Colonic mucosa (tissue), 4 donors: ENCODE measurements at regions not wholly inside any gene's neighbourhood (a gene's known extent, or its start where the extent isn't known, plus 50 kb on each side); places are given as distances from the start of the nearest gene placed in this dataset.
"Not testable (repeated sequence)": the region's sequence is repeated elsewhere in the genome, so short reads cannot be mapped to it uniquely, and the experiment has no call there.

Experiments used
- DNase-seq: peaks from one replicate; pipeline ENCODE4 v3.0.0-alpha.2; 2020
- H3K27ac ChIP-seq: fragments of 200-600 bp; one replicate; pipeline ENCODE4 v1.8.0; 2021
- H3K27me3 ChIP-seq: fragments of 200-600 bp; one replicate; pipeline ENCODE4 v1.8.0; 2021
- H3K36me3 ChIP-seq: fragments of 200-600 bp; one replicate; pipeline ENCODE4 v1.8.0; 2021
- H3K4me1 ChIP-seq: fragments of 200-600 bp; one replicate; pipeline ENCODE4 v1.8.0; 2021; ENCODE audit warnings: mild to moderate bottlenecking
- H3K4me3 ChIP-seq: fragments of 200-600 bp; one replicate; pipeline ENCODE4 v1.8.0; 2021
- H3K9ac ChIP-seq, 2 donors: one replicate each; pipeline ENCODE4 v1.7.0; 2013; ENCODE audit warnings: control low read depth in 2 of 2, low read depth in 2 of 2, low read length in 2 of 2
- H3K9me3 ChIP-seq: fragments of 200-600 bp; one replicate; pipeline ENCODE4 v1.8.0; 2021
- intact Hi-C: fragments of 100-400 bp; cut with DNase I; formaldehyde crosslinking; loops from one replicate; pipeline ENCODE4 v1.14.1; 2022
- TF ChIP-seq, protein P1 (sequence below): fragments of 200-600 bp; IDR thresholded peaks from one replicate; pipeline ENCODE4 v1.8.0; 2022; ENCODE audit warnings: antibody characterized with exemption, mild to moderate bottlenecking
- donor health status: healthy.
- donor health status: DM: no; HTN: no; CAD: no.
- donor health status: DM: no; HTN: no; CAD: no.

DNA sequence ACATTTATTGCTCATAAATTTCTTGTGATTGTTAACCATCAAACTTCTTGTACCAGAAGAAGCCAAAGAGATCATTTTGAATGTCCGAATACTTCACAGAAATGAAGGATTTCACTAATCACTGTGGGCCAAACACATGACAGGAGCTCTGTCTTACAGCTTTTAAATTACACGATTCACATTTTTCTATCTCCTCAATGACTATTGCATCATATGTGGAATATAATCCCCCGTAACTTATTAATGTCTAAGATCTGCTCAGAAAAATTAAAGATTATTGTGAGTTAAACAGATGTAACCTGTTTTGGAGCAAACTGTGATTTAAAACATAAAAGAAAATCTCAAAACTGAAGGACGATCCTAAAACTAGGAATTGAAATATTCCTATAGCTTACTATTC, 645.2 kb upstream of the COX7C start:
- H3K4me3 ChIP-seq: no peak overlapping the region
- H3K27ac ChIP-seq: no peak overlapping the region
- no peaks in the 10 kb centered on the region for H3K4me1 ChIP-seq
- intact Hi-C loops: no loop called here
- H3K36me3 ChIP-seq: no peaks in the 10 kb centered on the region
- DNase-seq: no peak
- H3K27me3 ChIP-seq: no peaks in the 10 kb centered on the region
- no peak overlapping the region for H3K9ac ChIP-seq
- no peaks in the 10 kb centered on the region for H3K9me3 ChIP-seq
- TF ChIP-seq, protein P1, sequence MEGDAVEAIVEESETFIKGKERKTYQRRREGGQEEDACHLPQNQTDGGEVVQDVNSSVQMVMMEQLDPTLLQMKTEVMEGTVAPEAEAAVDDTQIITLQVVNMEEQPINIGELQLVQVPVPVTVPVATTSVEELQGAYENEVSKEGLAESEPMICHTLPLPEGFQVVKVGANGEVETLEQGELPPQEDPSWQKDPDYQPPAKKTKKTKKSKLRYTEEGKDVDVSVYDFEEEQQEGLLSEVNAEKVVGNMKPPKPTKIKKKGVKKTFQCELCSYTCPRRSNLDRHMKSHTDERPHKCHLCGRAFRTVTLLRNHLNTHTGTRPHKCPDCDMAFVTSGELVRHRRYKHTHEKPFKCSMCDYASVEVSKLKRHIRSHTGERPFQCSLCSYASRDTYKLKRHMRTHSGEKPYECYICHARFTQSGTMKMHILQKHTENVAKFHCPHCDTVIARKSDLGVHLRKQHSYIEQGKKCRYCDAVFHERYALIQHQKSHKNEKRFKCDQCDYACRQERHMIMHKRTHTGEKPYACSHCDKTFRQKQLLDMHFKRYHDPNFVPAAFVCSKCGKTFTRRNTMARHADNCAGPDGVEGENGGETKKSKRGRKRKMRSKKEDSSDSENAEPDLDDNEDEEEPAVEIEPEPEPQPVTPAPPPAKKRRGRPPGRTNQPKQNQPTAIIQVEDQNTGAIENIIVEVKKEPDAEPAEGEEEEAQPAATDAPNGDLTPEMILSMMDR: no peak

DNA sequence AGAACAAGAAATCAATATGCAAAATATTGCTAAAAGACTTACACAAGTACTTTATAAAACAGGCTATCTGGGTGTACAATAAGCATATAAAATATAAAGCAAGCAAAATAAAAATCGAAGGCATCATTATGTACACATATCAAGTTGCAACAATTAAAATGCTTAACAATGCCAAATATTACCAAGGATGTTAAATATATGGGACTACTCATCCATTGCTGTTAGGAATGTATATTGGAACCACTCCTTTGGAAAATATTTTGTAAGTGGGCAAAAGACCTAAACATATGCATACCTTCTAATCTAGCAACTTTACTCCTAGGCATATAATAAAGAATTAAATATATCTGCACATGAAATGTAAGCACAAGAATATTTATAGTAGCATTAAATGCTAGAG, 632.6 kb upstream of the COX7C start:
- Histone ChIP-seq H3K27ac (no peak overlapping the region), H3K36me3 (no peaks in the 10 kb centered on the region), H3K9ac (no peak overlapping the region), H3K27me3 (no peaks in the 10 kb centered on the region), H3K9me3 (no peaks in the 10 kb centered on the region), H3K4me3 (no peak overlapping the region), H3K4me1 (no peaks in the 10 kb centered on the region)
- intact Hi-C loops: no loop called here
- TF ChIP-seq, protein P1: no peak
- no peak for DNase-seq

DNA sequence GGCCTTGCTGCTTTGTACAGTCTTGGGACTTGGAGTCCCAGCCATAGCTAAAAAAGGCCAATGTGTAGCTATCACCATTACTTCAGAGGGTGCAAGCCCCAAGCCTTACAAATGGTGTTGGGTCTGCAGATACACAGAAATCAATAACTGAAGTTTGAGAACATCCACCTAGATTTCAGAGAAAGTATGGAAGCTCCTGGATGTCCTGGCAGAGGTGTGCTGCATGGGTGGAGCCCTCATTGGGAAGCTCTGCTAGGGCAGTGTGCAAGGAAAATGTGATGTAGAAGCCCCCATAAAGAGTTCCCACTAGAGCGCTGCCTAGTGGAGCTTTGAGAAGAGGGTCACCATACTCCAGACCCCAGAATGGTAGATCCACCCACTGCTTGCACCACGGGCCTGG, 626.7 kb upstream of the COX7C start:
- H3K9ac ChIP-seq: no peak overlapping the region
- H3K4me1 ChIP-seq: no peaks in the 10 kb centered on the region
- no peak overlapping the region for H3K27ac ChIP-seq
- no peak overlapping the region for H3K4me3 ChIP-seq
- H3K9me3 ChIP-seq: no peaks in the 10 kb centered on the region
- no peak for DNase-seq
- TF ChIP-seq, protein P1: no peak
- no peaks in the 10 kb centered on the region for H3K36me3 ChIP-seq
- no peaks in the 10 kb centered on the region for H3K27me3 ChIP-seq
- intact Hi-C loops: no loop called here

DNA sequence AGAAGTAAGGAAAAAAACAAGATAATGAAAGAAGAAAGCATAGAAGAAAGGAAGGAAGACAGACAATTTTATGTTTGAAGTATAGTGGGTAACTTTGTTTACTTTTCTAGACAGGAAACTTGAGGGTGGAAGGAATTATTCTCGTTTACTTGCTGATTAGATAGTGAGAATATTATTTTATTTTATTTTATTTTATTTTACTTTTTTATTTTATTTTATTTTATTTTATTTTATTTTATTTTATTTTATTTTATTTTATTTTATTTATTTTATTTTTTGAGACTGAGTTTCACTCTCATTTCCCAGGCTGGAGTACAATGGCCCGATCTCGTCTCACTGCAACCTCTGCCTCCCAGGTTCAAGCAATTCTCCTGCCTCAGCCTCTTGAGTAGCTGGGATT, 623.1 kb upstream of the COX7C start:
- H3K27me3 ChIP-seq, H3K9me3 ChIP-seq, H3K9ac ChIP-seq, intact Hi-C loops, H3K4me3 ChIP-seq, H3K27ac ChIP-seq, H3K36me3 ChIP-seq, DNase-seq, H3K4me1 ChIP-seq: not testable (repeated sequence)

DNA sequence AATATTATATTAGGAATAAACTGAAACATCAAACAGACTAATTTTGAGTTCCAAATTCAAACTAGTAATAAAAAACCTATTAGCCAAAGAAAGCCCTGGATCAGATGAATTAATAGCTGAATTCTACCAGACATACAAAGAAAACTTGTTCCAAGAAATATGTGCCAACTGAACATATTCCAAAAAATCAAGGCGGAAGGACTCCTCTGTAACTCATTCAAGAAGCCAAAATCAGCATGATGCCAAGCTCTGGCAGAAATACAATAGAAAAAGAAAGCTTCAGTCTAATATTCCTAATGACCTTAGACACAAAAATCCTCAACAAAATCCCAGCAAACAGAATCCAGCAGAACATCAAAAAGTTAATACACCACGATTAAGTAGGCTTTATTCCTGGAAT, 619.1 kb upstream of the COX7C start:
- no peaks in the 10 kb centered on the region for H3K27me3 ChIP-seq
- no peak for DNase-seq
- H3K4me1 ChIP-seq: no peaks in the 10 kb centered on the region
- no peak overlapping the region for H3K9ac ChIP-seq
- H3K27ac ChIP-seq: no peak overlapping the region
- no peaks in the 10 kb centered on the region for H3K36me3 ChIP-seq
- no peaks in the 10 kb centered on the region for H3K9me3 ChIP-seq
- intact Hi-C loops: no loop called here
- TF ChIP-seq, protein P1: no peak
- H3K4me3 ChIP-seq: no peak overlapping the region

DNA sequence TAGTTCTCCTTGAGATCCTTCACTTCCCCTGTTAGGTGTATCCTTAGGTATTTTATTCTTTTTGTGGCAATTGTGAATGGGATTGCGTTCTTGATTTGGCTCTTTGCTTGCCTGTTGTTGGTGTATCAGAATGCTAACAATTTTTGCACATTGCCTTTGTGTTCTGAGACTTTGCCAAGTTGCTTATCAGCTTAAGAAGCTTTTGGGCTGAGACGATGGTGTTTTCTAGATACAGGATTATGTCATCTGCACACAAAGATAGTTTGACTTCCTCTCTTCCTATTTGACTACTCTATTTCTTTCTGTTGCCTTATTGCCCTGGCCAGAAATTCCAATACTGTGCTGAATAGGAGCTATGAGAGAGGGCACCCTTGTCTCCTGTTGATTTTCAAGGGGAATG, 609.4 kb upstream of the COX7C start:
- TF ChIP-seq, protein P1: no peak
- H3K4me3 ChIP-seq: no peak overlapping the region
- no peaks in the 10 kb centered on the region for H3K36me3 ChIP-seq
- H3K27me3 ChIP-seq: no peaks in the 10 kb centered on the region
- H3K9me3 ChIP-seq: no peaks in the 10 kb centered on the region
- H3K9ac ChIP-seq: no peak overlapping the region
- no peaks in the 10 kb centered on the region for H3K4me1 ChIP-seq
- DNase-seq: no peak
- H3K27ac ChIP-seq: no peak overlapping the region
- intact Hi-C loops: no loop called here
